ENCODE measurements at regions not wholly inside any gene's neighbourhood (a gene's known extent, or its start where the extent isn't known, plus 50 kb on each side); places are given as distances from the start of the nearest gene placed in this dataset.

DNA sequence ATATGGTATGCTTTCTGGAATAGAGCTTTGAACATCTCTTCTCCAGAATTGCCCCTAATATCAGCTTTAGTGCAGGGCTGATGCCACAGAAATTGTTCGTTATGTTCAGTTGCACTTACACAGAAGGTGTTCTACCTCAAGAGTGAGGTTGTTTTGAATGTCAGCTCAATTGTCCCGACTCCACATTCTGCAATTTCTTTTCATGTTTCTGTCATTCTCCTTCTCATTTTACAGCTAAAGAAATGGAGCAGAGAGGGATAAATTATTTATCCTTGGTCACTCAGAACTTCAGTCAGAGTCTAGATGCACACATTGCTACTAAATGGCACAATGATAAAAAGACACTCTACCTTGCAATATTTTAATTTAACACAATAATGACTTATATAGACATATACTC lies 137.0 kb upstream of the CCN2 start:
- no peak for DNase-seq

- no peak for DNase-seq
Measured at GRCh38 chr6:132087391-132087790, 136.2 kb upstream of the CCN2 start.

- DNase-seq = no peak
Measured at GRCh38 chr6:132085731-132086130, 134.6 kb upstream of the CCN2 start.

DNA sequence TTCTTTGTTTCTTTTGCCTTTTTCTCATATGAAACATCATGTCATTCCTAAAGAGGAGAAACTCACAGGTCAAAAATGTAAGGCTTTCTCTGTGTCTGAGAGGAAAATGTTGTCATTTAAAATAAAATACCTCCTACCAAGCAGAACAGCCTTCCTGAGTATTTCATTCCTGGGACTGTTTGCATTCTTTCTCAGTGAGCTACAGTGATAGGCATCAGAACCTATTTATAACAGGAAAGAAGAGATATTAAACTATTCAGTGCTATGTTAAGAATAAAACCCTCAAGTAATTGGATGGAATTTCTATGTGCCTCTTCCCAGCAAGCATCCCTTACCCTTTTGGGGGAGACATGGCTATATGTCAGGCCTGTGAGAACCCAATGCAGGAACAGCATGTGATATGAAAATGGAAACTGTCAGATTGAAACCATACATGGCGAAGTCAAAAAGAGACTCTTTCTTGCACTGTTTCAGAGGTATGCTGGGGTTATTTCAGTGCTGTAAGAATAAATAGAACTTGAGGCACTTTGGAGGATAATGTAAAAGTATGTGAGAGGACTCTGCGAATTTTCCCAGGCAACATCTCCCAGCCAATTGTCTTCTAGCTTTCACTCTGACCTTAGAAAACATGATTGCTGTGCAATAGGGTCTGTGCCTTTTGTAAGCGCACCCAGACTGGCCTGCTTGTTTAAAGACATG lies 133.8 kb upstream of the CCN2 start:
- DNase-seq = no peak

GRCh38 chr6:132082421-132082820 lies 131.2 kb upstream of the CCN2 start:
- no peak for DNase-seq

DNA sequence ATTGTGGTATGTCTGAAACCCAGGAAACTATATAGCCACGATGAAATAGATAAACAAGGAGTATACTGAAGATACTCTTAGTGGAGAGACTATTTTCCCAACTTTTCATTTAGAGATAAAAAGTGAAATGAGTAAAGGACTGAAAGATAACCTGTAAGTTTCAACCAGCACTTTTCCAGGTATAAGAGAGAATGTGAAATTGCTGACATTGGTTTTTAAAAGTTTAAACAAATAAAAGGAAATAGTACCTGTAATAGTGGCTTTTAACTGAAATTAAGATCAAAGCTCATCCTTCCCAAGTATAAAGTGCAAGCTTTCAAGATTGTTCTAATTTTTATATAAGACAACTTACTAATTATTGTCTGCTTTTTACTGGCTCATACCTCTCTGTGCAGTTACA lies 130.2 kb upstream of the CCN2 start:
- no peak for DNase-seq

DNA sequence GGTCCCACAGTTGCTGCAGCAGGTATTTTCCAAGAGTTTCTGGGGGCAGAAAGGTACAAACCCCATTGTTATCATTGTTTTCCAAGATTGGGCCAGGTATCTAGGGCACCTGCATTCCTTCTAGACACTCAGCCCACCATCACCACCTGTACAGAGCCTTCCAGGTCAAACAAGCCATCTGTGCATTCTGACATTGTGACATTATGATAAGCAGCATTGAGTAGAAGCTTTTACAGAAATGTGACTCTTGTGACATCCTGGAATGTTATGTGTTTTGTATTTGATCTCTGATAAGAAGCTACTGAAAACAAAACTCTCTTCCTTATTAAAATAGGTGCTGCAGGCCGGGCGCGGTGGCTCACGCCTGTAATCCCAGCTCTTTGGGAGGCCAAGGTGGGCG lies 128.1 kb upstream of the CCN2 start:
- DNase-seq = no peak

- DNase-seq = no peak
Measured at GRCh38 chr6:132076452-132076851, 125.3 kb upstream of the CCN2 start.

DNA sequence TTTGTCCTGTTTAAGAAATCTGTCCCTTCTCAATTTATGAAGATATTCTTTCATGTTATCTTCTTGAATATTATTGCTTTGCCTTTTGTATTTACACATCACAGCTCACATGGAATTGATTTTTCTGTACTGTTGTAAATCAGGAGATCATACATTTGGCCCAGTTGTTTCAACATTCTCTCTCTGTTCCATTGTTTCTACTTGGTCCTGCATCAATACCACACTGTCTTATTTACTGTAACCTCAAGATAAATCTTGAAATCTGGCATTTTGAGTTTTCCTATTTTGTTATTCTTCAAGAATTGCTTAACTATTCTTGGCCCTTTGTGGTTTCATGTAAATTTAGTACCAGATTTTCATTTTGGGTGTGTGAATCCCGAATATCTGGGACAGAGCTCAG lies 121.7 kb upstream of the CCN2 start:
- DNase-seq = no peak

DNA sequence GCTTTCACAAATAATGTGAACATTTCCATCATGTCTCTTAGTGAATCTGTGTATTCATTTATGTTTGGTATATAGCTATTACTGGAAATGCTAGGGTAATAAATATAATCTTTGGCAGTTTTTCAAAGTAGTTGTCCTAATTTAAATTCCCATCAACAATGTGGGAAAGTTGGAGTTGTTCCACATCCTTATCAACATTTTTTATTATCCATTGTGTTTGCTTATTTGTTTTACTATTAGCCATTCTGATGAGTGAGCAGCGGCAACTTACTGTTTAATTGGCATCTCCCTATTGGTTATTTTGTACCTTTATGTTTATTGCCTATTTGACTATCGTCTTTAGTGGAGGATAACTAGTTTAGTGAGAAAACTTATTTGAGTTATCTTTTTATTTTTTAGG lies 121.1 kb upstream of the CCN2 start:
- no peak for DNase-seq

DNA sequence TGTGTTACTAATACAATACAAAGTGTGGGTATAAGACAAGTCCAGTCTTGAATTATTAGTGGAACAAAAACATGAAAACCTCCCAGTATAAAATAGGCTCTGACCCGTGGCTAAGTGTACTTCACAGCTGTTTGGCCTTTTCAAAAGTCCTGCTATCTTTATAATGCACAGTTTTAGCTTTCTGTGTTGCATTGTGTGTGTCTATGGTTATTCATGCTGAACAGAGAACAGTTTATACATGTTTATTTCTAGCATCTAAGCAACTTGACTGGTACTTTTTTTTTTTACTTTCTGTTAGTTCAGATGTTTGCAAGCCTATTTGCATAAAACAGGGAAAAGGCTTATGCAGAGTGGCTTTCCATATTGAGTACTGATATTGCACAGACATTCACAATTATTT lies 119.2 kb upstream of the CCN2 start:
- DNase-seq = no peak

DNA sequence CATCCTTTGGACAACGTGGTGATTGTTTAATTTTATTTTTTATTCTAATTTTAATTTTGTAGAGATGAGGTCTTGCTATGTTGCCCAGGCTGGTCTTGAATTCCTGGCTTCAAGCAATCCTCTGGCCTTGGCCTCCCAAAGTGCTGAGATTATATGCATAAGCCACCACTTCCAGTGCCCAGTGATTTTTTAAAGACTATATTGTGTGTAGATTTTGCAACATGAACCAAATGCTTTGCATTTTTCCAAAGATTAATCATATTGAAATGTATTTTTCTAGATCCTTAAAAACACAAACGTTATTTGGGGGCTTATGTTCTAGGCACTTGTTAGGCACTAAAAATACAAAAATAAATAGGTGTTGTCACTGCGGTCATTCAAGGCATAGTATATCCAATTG lies 117.6 kb upstream of the CCN2 start:
- no peak for DNase-seq

DNA sequence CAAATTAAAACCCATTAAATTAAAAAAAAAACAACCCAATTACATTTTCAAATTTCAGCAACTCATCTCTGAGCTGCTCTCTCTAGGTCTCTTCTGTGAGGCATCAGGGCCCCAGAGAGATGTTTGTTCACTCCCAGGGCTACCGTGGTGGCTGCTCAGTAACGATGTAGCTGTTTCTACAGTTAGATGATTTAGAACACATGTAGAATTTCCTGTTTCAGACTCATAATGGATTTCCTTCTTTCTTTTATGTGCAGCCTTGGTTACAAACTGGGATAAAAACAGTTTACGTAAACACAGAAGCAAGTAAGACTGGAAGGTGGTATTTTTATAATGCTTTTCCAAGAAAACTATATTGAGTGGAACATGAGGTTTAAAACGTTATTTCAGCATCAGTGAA lies 116.1 kb upstream of the CCN2 start:
- no peak for DNase-seq

DNA sequence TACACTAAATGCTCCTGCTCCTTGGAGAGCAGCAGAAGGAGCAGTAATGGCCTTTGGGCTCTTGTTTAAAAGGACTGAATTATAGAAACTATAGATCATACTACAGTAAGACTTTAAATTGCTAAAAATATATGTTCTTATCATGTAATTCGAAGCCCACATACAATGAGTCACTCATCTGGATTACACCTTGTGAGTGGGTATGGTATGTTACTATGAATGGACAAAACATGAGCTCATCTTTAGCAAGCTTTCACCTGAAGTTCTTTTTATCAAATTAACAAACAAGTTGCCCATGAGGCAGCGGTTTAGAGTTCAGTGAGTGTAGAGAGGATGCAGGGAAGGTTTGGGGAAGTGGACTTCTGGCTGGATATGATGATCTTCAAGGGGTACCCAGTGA lies 114.4 kb upstream of the CCN2 start:
- DNase-seq = no peak

DNA sequence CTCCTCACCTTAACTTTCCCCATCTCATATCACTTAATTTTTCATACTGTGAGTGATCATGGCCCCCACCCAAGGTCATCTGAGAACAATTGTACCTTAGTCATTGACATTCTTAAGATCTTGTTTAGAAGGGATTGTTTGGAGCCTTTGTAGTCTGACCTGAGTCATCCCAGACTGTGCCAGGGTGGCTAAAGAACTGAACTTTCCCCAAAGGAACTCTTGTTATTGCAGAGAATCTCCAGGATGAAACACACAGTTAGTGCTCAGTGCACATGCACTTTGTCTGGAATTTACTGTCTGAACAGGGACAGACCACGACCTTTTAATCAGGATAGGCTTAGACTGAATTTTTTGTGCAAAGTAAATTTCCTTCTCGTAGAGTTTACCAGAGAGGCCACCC lies 112.6 kb upstream of the CCN2 start:
- DNase-seq = no peak

GRCh38 chr6:132063204-132063603 lies 112.0 kb upstream of the CCN2 start:
- no peak for DNase-seq

DNA sequence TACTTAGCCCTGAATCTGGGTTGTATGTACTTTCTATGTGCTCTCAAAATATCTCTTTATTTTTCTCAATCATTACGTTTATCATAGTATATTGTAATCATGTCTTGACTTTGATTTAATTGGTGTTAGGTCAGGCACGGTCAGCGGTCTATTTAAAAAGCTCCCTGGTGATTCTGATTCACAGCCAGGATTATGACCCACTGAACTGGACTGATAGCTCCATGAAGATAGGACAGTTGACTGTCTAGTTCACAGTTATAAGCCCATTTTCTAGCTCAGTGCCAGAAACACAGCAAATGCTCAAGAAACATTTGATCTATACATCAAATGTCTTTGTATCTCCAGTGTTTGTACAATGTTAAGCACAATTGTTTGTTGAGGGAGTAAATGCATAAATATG lies 111.5 kb upstream of the CCN2 start:
- no peak for DNase-seq

DNA sequence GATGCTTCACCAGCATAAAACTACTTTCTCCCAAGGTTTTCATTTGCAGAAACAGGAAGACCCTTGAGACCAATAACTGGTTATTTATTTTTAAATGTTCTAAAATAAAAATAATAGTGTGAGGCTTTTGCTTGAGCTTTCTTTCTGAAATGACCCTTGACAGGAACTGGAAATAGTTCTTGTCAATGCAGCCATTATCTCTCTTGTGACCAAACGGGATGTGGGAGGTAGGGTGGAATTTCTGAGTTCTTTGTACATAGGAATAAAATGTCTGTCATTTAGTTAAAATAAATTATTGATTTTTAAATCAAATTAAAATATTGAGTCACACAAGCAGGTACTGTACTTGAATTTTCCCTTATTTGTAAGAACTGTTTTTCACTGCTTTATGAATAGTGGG lies 110.2 kb upstream of the CCN2 start:
- no peak for DNase-seq

DNA sequence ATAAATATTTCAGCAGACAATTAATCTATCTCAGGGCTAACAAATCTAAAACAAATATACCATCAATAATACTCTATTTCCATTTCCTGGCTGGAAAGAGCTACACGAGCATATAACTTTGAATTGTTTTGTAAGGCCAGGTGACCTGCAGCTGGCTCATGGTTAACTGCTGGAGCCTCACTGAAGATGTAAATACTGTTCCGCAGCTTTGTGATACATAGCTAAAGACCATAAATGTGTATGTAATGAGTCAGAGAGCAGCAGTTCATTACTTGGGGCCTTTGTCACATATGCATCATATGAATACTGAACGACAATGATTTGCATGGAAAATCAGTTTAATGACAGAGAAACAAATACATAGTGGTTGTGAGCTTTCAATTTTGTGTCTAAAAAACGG lies 109.4 kb upstream of the CCN2 start:
- no peak for DNase-seq

DNA sequence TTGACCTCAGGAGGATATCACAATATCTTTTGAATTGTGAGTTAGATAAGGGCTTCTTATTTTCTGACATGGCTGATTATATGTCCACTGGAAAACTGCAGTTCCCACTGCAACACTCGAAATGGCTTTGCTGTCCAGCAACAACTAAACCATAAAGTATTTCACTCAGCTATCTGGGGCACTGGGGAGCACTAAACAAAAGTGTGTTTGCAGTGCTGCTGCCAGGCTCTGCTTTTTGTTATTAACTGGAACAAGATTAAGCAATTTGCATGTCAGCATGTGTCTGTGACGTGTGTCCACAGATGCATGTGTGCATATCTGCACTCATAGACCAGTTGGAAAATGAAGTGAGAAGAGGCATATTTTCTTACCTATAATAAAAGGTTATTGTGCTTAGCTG lies 107.8 kb upstream of the CCN2 start:
- DNase-seq = no peak

DNA sequence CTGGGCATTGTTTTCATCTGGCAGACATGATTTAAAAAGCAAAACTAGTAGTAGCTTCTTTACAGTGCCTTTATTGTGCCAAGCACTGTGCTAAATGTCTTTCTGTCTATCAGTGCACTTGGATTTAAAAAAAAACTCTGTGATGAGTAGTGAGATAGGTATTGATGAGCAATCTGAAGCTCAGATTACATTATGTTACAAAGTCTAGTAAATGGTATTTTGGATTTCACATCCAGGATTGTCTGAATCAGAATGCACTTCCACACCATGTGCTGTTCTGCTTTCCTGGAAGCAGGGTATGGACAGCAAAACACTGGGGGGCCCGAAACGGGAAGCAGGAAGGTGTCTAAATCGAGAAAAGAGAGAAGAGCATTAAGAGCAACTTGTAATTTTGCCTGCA lies 103.4 kb upstream of the CCN2 start:
- no peak for DNase-seq

DNA sequence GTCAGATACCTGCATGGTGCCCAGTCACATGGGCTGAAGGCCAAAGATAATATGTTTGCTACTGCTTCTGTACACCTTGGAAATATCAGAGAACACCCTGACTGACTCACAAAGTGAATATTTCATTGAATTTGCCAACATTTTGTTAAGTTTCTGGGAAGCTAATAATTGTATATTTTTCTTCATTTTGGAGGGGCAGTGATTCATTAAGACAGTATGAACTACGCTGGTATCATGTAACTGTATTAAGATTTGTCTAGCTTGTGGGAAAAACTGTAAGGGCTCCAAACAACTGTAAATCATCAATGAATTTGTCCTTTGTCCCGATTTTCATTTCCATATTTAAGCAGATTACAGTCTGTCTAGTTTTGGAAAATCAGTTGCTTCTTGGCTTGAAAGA lies 102.3 kb upstream of the CCN2 start:
- no peak for DNase-seq

DNA sequence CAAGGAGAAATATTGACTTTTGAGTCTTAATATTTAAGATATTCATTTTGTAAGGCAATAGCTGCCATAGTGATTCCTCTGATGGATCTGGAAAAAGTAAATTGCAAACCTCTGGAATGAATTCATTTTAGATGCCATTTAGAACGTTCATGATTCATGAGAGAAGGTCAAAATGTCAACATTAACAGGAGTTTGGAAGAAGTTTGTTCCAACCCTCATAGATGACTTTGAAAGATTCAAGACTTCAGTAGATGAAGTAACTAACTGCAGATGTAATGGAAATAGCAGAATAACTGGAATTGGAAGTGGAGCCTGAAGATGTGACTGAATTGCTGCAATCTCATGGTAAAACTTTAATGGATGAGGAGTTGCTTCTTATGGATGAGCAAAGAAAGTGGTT lies 100.9 kb upstream of the CCN2 start:
- no peak for DNase-seq

DNA sequence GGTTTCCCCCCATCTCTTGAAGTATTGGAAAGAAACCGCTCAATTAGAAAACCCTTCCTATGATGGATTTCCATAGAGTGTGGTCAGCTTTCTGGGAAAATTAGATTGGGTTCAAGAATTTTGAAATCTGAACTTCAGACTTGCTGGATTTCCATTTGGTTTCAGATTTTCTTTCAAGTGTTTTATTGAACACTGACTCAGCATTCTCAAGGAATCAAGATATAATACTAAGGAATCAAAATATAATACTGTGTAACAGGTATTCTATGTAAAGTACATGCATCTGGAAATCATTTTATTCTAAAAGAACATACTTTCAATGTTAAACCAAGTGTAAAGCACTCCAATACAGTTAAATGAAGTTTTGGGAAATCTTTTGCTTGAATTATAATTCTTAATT lies 94.7 kb upstream of the CCN2 start:
- DNase-seq = no peak

GRCh38 chr6:132043148-132043547 lies 92.0 kb upstream of the CCN2 start:
- no peak for DNase-seq

GRCh38 chr6:132041706-132042105 lies 90.5 kb upstream of the CCN2 start:
- DNase-seq = no peak
